AG08395 (cell line): ENCODE measurements at regions not wholly inside any gene's neighbourhood (a gene's known extent, or its start where the extent isn't known, plus 50 kb on each side); places are given as distances from the start of the nearest gene placed in this dataset.

ENCODE experiments used
- DNase-seq: peaks from one replicate; pipeline ENCODE4 v3.0.0; 2012; ENCODE audit warnings: mixed read lengths, low spot score

- DNase-seq, result no peak
These were observed 141.0 kb downstream of the PTPN11 start for GRCh38 chr12:112559784-112560183.

- DNase-seq, result no peak
These were observed 145.5 kb downstream of the PTPN11 start for GRCh38 chr12:112564160-112564784.

GRCh38 chr12:112568641-112569040 is 149.9 kb downstream of the PTPN11 start:
- DNase-seq, result no peak

- DNase-seq, result no peak
These were observed 151.3 kb downstream of the PTPN11 start for GRCh38 chr12:112570096-112570495.

GRCh38 chr12:112573141-112573540 is 154.4 kb downstream of the PTPN11 start:
- DNase-seq, result no peak

- no peak for DNase-seq
These were observed 156.3 kb downstream of the PTPN11 start for GRCh38 chr12:112574896-112575558.

GRCh38 chr12:112575559-112576067 is 156.9 kb downstream of the PTPN11 start:
- no peak for DNase-seq

GRCh38 chr12:112577473-112578329 is 159.0 kb downstream of the PTPN11 start:
- DNase-seq, result no peak

- no peak for DNase-seq
These were observed 165.5 kb downstream of the PTPN11 start for GRCh38 chr12:112584266-112584722.

- no peak for DNase-seq
These were observed 167.5 kb downstream of the PTPN11 start for GRCh38 chr12:112586148-112586783.

GRCh38 chr12:112589275-112589674 is 170.5 kb downstream of the PTPN11 start:
- DNase-seq, result no peak

- DNase-seq, result no peak
These were observed 171.5 kb downstream of the PTPN11 start for GRCh38 chr12:112590281-112590680.

- DNase-seq, result no peak
These were observed 172.7 kb downstream of the PTPN11 start for GRCh38 chr12:112591488-112591887.

GRCh38 chr12:112595410-112595809 is 176.7 kb downstream of the PTPN11 start:
- DNase-seq, result no peak

GRCh38 chr12:112597986-112598385 is 179.2 kb downstream of the PTPN11 start:
- no peak for DNase-seq

- no peak for DNase-seq
These were observed 179.9 kb downstream of the PTPN11 start for GRCh38 chr12:112598626-112599025.

- DNase-seq, result peak; percentile 19
These were observed 181.1 kb downstream of the PTPN11 start for GRCh38 chr12:112599871-112600270.

GRCh38 chr12:112602150-112602549 is 183.4 kb downstream of the PTPN11 start:
- DNase-seq, result no peak

GRCh38 chr12:112606611-112607365 is 184.8 kb upstream of the RPH3A start:
- no peak for DNase-seq

GRCh38 chr12:112607427-112607826 is 184.1 kb upstream of the RPH3A start:
- no peak for DNase-seq

GRCh38 chr12:112611908-112612307 is 179.6 kb upstream of the RPH3A start:
- DNase-seq, result no peak
